Stimulated activated memory B cell treated with anti-CD40 and anti-IgM and Interleukin-4, amounts not matched to agents 10 μg/mL and 1 μg/mL and 100 μg/mL, for 72 hours (primary cell): ENCODE measurements at regions not wholly inside any gene's neighbourhood (a gene's known extent, or its start where the extent isn't known, plus 50 kb on each side); places are given as distances from the start of the nearest gene placed in this dataset.
A peak's percentile ranks its signal among the peaks of the same experiment; 100 is the strongest.
"Not testable (repeated sequence)": the region's sequence is repeated elsewhere in the genome, so short reads cannot be mapped to it uniquely, and the experiment has no call there.

ENCODE experiments used
- ATAC-seq: fragments of 150-1000 bp; cut with Tn5 transposase; 2 replicates; pipeline ENCODE4 v1.10.0; 2021
- H3K27ac Mint-ChIP-seq: one replicate; pipeline ENCODE4 v1.8.0; 2022; ENCODE audit warnings: mild to moderate bottlenecking, mixed read lengths
- H3K27me3 Mint-ChIP-seq: one replicate; pipeline ENCODE4 v1.8.0; 2022; ENCODE audit warnings: mixed read lengths
- H3K36me3 Mint-ChIP-seq: one replicate; pipeline ENCODE4 v1.8.0; 2022; ENCODE audit warnings: mixed read lengths
- H3K4me1 Mint-ChIP-seq: one replicate; pipeline ENCODE4 v1.8.0; 2022; ENCODE audit warnings: mixed read lengths
- H3K4me3 Mint-ChIP-seq: one replicate; pipeline ENCODE4 v1.8.0; 2022; ENCODE audit warnings: mild to moderate bottlenecking, moderate library complexity, mixed read lengths
- H3K9me3 Mint-ChIP-seq: one replicate; pipeline ENCODE4 v1.8.0; 2022; ENCODE audit warnings: mixed read lengths

GRCh38 chr14:71430678-71431376 lies 501.4 kb upstream of the RGS6 start:
- peak; percentile 76 for ATAC-seq
- Mint-ChIP-seq H3K36me3 (peaks cover 37% of the 10 kb centered on the region), H3K4me1 (peaks cover 46% of the 10 kb centered on the region), H3K27me3 (no peaks in the 10 kb centered on the region), H3K4me3 (peak overlapping the region; percentile 25), H3K9me3 (peaks cover 7% of the 10 kb centered on the region), H3K27ac (peak overlapping the region; percentile 67)

GRCh38 chr14:71432334-71433110 lies 499.7 kb upstream of the RGS6 start:
- H3K27ac Mint-ChIP-seq = peak overlapping the region; percentile 9
- peaks cover 43% of the 10 kb centered on the region for H3K4me1 Mint-ChIP-seq
- H3K9me3 Mint-ChIP-seq = peaks cover under 1% of the 10 kb centered on the region
- H3K4me3 Mint-ChIP-seq = no peak overlapping the region
- H3K36me3 Mint-ChIP-seq = peaks cover 20% of the 10 kb centered on the region
- no peak for ATAC-seq
- no peaks in the 10 kb centered on the region for H3K27me3 Mint-ChIP-seq

GRCh38 chr14:71433303-71433702 lies 498.9 kb upstream of the RGS6 start:
- Mint-ChIP-seq H3K27me3 (no peaks in the 10 kb centered on the region), H3K27ac (peak overlapping the region; percentile 9), H3K4me3 (no peak overlapping the region), H3K36me3 (peaks cover 21% of the 10 kb centered on the region), H3K9me3 (no peaks in the 10 kb centered on the region), H3K4me1 (peaks cover 45% of the 10 kb centered on the region)
- ATAC-seq = no peak

GRCh38 chr14:71435641-71436040 lies 496.6 kb upstream of the RGS6 start:
- not testable (repeated sequence) for H3K4me3 Mint-ChIP-seq, ATAC-seq, H3K27me3 Mint-ChIP-seq, H3K27ac Mint-ChIP-seq, H3K9me3 Mint-ChIP-seq
- H3K4me1 Mint-ChIP-seq = peaks cover 44% of the 10 kb centered on the region
- peaks cover 36% of the 10 kb centered on the region for H3K36me3 Mint-ChIP-seq

- Mint-ChIP-seq H3K4me1 (peaks cover 27% of the 10 kb centered on the region), H3K9me3 (no peaks in the 10 kb centered on the region)
- ATAC-seq = no peak
These were observed 494.4 kb upstream of the RGS6 start for GRCh38 chr14:71437870-71438269.

GRCh38 chr14:71438684-71439083 lies 493.5 kb upstream of the RGS6 start:
- H3K27me3 Mint-ChIP-seq = no peaks in the 10 kb centered on the region
- peaks cover 23% of the 10 kb centered on the region for H3K4me1 Mint-ChIP-seq
- no peaks in the 10 kb centered on the region for H3K9me3 Mint-ChIP-seq
- no peak for ATAC-seq
- peaks cover 34% of the 10 kb centered on the region for H3K36me3 Mint-ChIP-seq
- no peak overlapping the region for H3K4me3 Mint-ChIP-seq
- H3K27ac Mint-ChIP-seq = peak overlapping the region; percentile 3

More at GRCh38 chr14:71437870-71438269, 494.4 kb upstream of the RGS6 start:
- Mint-ChIP-seq H3K4me3 (no peak overlapping the region), H3K36me3 (peaks cover 38% of the 10 kb centered on the region), H3K27ac (peak overlapping the region; percentile 3), H3K27me3 (no peaks in the 10 kb centered on the region)

- Mint-ChIP-seq H3K4me3 (no peak overlapping the region), H3K36me3 (peaks cover 23% of the 10 kb centered on the region), H3K9me3 (no peaks in the 10 kb centered on the region), H3K27ac (no peak overlapping the region), H3K4me1 (peaks cover 36% of the 10 kb centered on the region), H3K27me3 (no peaks in the 10 kb centered on the region)
- no peak for ATAC-seq
These were observed 491.1 kb upstream of the RGS6 start for GRCh38 chr14:71441126-71441525.

GRCh38 chr14:71444030-71444822 lies 488.0 kb upstream of the RGS6 start:
- no peaks in the 10 kb centered on the region for H3K9me3 Mint-ChIP-seq
- peaks cover 28% of the 10 kb centered on the region for H3K4me1 Mint-ChIP-seq
- H3K27ac Mint-ChIP-seq = no peak overlapping the region
- H3K4me3 Mint-ChIP-seq = no peak overlapping the region
- peaks cover 8% of the 10 kb centered on the region for H3K36me3 Mint-ChIP-seq
- no peaks in the 10 kb centered on the region for H3K27me3 Mint-ChIP-seq
- no peak for ATAC-seq

GRCh38 chr14:71448431-71449315 lies 483.6 kb upstream of the RGS6 start:
- H3K27ac Mint-ChIP-seq = no peak overlapping the region
- peaks cover 8% of the 10 kb centered on the region for H3K36me3 Mint-ChIP-seq
- H3K4me1 Mint-ChIP-seq = peaks cover 19% of the 10 kb centered on the region
- no peaks in the 10 kb centered on the region for H3K9me3 Mint-ChIP-seq
- no peak for ATAC-seq
- H3K4me3 Mint-ChIP-seq = no peak overlapping the region
- H3K27me3 Mint-ChIP-seq = no peaks in the 10 kb centered on the region

GRCh38 chr14:71449316-71450055 lies 482.7 kb upstream of the RGS6 start:
- H3K27me3 Mint-ChIP-seq = no peaks in the 10 kb centered on the region
- no peak overlapping the region for H3K4me3 Mint-ChIP-seq
- peaks cover 8% of the 10 kb centered on the region for H3K36me3 Mint-ChIP-seq
- no peak overlapping the region for H3K27ac Mint-ChIP-seq
- H3K9me3 Mint-ChIP-seq = no peaks in the 10 kb centered on the region
- H3K4me1 Mint-ChIP-seq = peaks cover 19% of the 10 kb centered on the region
- no peak for ATAC-seq

GRCh38 chr14:71451501-71451900 lies 480.7 kb upstream of the RGS6 start:
- Mint-ChIP-seq H3K36me3 (peaks cover 8% of the 10 kb centered on the region), H3K27me3 (no peaks in the 10 kb centered on the region), H3K4me3 (no peak overlapping the region), H3K9me3 (no peaks in the 10 kb centered on the region), H3K4me1 (peaks cover 21% of the 10 kb centered on the region), H3K27ac (no peak overlapping the region)
- no peak for ATAC-seq

- H3K36me3 Mint-ChIP-seq = peaks cover 8% of the 10 kb centered on the region
- no peaks in the 10 kb centered on the region for H3K27me3 Mint-ChIP-seq
- no peak overlapping the region for H3K4me3 Mint-ChIP-seq
- H3K27ac Mint-ChIP-seq = no peak overlapping the region
- ATAC-seq = no peak
- no peaks in the 10 kb centered on the region for H3K9me3 Mint-ChIP-seq
- H3K4me1 Mint-ChIP-seq = peaks cover 25% of the 10 kb centered on the region
These were observed 479.7 kb upstream of the RGS6 start for GRCh38 chr14:71452539-71452938.

- no peaks in the 10 kb centered on the region for H3K9me3 Mint-ChIP-seq
- no peak overlapping the region for H3K4me3 Mint-ChIP-seq
- H3K27ac Mint-ChIP-seq = no peak overlapping the region
- peaks cover 23% of the 10 kb centered on the region for H3K4me1 Mint-ChIP-seq
- no peak for ATAC-seq
- H3K36me3 Mint-ChIP-seq = peaks cover 8% of the 10 kb centered on the region
- no peaks in the 10 kb centered on the region for H3K27me3 Mint-ChIP-seq
These were observed 479.2 kb upstream of the RGS6 start for GRCh38 chr14:71452987-71453386.

GRCh38 chr14:71454010-71454409 lies 478.2 kb upstream of the RGS6 start:
- H3K27me3 Mint-ChIP-seq = no peaks in the 10 kb centered on the region
- peaks cover 19% of the 10 kb centered on the region for H3K4me1 Mint-ChIP-seq
- H3K4me3 Mint-ChIP-seq = no peak overlapping the region
- H3K9me3 Mint-ChIP-seq = no peaks in the 10 kb centered on the region
- no peak overlapping the region for H3K27ac Mint-ChIP-seq
- no peak for ATAC-seq
- peaks cover 10% of the 10 kb centered on the region for H3K36me3 Mint-ChIP-seq
